NCI-H1930 (cell line): ENCODE measurements at regions not wholly inside any gene's neighbourhood (a gene's known extent, or its start where the extent isn't known, plus 50 kb on each side); places are given as distances from the start of the nearest gene placed in this dataset.
"Not testable (repeated sequence)": the region's sequence is repeated elsewhere in the genome, so short reads cannot be mapped to it uniquely, and the experiment has no call there.

Experiments used
- DNase-seq, 2 experiments: peaks; one replicate each; lab custom pipeline; 2025; lab: John Stamatoyannopoulos, UW

DNA sequence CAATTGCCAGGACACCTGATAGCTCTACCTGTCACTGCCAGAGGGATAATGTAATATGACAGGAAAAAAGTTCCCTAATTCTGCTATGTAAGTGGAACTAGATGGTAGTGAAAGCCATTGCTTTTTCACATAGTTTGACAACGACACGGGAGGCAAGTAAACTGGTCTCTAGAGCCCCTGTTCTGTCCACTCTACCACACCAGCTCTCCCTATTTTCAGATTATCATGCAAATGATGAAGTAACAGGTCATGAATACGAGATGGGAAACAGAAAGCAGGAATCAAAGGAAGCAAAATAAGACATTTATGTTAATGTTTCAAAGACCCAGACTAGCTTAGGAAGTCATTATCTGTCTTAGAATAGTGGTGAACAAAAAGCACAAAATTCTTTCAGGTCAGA is 56.2 kb downstream of the TAF11L14 start:
- no peak for DNase-seq

DNA sequence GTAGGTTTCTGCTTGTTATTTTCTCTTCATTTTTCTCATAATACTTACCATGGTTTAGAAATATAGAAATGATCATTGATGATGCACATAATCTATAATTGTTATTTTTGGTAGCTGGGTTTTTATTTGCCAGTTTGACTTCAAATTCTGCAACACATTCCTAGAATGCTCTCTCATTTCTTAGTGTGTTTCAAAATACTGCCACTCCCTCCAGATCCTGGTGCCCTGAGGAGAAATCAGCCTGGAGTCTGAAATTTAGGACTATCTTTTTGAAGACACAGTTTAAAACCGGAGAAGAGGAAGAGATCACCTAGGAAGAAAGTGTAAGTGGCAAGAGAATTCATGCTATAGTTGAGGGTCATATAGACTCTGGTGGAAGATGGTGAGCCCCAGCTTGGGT is 57.5 kb downstream of the TAF11L14 start:
- DNase-seq: no peak

GRCh38 chr5:17694371-17694770 is 60.1 kb downstream of the TAF11L14 start:
- DNase-seq: no peak

GRCh38 chr5:17694914-17695313 is 60.7 kb downstream of the TAF11L14 start:
- no peak for DNase-seq

DNA sequence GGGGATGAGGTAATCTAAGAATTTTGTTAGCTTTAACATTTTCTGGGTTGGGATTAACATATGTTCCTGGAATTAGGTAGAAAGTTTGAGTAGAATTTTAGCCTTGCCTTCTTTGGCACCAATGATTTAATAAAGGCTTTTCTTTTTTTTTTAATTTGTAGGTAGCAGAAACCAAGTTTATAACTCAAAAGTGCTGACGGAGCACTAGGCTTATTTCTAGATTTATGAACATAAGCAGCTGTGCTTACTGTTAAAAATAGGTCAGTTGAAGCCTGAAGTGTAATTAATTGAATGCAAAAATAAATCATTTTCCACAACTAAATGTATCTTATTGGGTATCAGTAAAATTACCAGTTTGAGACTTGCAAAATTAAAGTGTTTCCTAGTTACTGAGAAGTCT is 62.4 kb downstream of the TAF11L14 start:
- no peak for DNase-seq

DNA sequence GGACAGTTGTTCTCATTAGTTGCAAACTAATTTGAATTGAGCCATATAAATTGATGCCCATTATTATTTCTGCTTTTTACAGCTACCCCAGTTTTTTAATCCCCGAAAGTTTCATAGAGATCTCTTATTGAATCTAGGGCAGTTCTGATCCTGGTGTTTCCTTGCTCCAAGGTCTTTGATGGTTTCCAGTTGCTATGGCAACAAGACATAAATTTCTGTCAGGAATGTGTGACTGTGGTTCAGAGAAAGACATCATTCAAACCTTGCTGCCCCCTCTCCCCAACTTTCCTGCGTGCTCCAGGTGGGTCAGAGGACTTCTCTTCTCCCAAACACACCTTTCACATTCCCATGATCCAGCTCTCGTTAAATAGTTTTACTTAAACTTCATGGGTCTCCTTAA is 63.4 kb downstream of the TAF11L14 start:
- DNase-seq: no peak

GRCh38 chr5:17709011-17709710 is 74.9 kb downstream of the TAF11L14 start:
- no peak for DNase-seq

GRCh38 chr5:17713301-17713700 is 79.0 kb downstream of the TAF11L14 start:
- no peak for DNase-seq

GRCh38 chr5:17714186-17714585 is 79.9 kb downstream of the TAF11L14 start:
- DNase-seq: no peak

DNA sequence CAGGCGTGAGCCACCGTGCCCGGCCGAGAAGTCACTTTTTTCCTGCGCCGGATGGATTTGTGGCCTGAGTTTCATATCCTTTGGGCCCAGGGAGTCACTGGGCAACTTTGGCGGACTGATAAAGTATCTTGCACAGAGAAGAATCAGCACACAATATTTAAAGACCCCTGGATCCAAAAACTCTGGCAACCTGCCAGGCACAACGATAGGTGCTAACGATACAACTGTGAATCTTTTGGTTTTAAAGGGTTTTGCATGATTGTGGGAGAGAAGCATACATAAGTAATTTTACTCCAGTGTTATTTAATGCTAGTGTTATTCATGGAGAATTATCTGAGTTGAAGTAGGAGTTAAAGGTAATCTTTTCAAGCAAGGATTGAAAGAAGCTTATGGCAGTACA is 85.3 kb downstream of the TAF11L14 start:
- no peak for DNase-seq

DNA sequence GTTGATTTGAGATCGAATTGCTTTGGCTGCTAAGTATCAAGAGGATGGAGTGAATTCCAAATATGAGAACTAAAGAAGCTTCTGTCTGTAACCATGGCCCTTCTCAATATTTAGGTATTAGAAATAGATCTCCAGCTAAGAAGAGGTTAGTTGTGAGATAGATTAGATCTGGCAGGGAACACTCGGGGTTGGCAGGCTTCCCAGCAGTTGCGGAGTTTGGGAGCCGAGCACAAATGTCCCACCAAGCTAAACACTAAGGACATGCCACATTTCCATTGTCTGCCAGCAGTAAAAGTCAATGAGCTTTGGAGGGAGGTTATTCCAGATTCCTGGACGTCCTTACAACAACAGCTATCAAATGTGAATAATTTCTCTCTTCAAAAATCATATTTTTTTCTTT is 85.8 kb downstream of the TAF11L14 start:
- DNase-seq: no peak

GRCh38 chr5:17723876-17724275 is 89.6 kb downstream of the TAF11L14 start:
- DNase-seq: no peak

DNA sequence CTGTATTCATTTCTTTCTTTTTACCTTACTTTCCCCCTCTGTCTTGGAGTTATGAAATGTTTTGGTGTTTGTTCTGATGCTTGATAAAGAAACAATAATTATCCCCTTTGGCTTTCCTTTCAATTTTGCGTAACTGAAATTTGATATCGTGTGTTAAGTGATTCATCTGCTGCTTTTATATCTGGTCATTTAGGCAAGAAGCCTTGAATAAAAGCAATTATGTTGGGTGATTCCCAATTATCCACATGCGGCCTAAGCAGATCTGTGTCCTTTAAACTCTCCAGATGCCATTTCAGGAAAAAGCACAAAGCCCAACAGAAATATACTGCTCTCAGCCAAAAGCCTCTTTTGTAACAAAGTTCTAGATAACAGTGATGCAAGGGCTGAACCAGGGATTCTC is 92.8 kb downstream of the TAF11L14 start:
- peak; percentile 4 to 14 for DNase-seq

- DNase-seq: no peak
These were observed 96.2 kb downstream of the TAF11L14 start for GRCh38 chr5:17730421-17730820.

GRCh38 chr5:17732351-17732923 is 98.2 kb downstream of the TAF11L14 start:
- no peak for DNase-seq

DNA sequence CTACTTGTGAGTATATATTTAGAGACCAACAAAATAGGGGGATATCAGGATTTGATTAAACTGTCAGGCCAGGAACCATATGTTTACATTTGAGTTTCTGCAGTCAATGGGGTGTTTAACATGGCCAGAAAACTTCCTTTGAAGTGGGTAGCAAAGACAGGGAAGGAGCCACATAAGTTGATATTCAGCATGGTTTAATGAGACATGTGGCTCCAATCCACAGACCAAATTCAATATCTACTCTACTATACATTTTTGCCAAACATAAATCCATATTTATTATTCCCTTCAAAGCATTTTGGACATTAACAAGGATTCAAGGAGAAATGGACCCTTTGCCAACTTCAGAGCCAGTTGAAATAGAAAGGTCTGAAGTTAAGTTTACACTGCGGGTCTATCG is 99.8 kb downstream of the TAF11L14 start:
- DNase-seq: no peak

DNA sequence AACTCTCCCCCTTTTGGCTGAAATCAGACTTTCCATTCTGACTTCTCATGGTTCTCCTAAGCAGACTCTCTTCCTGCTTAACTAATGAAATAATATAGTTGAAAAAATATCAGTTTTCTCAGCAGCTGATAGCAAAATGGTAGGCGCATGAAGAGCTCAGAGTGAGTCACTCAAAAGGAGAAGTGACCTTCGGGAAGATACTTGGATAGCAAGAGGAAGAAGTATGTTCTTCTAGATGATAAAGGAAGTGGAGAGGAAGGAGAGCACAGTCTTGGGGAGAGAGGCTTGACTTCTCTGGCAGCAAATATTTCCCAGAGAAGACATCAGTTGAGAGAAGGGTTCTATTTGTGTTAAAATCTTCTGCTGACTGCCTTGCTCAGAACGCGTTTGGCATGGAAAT is 101.5 kb downstream of the TAF11L14 start:
- no peak for DNase-seq

- no peak for DNase-seq
These were observed 102.8 kb downstream of the TAF11L14 start for GRCh38 chr5:17737092-17737491.

DNA sequence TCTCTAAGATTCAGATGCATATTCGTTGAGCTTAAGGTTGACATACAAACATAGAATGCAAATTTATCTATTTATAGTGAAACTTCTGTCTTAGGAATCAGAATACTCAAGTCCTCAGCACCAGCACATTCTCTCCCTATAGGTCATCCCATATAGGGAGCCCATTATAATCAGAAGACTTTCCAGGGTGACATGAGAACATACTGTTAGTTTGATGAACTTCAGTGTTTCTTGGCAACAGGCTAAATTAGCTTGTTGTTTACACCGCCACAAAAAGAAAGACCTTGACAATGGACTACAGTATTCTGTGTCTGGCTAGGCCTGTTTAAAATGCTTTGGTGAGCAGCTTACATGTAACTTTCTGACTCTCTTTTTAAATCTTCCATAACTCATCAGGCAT is 104.2 kb downstream of the TAF11L14 start:
- DNase-seq: no peak

- no peak for DNase-seq
These were observed 109.5 kb downstream of the TAF11L14 start for GRCh38 chr5:17743580-17744435.

DNA sequence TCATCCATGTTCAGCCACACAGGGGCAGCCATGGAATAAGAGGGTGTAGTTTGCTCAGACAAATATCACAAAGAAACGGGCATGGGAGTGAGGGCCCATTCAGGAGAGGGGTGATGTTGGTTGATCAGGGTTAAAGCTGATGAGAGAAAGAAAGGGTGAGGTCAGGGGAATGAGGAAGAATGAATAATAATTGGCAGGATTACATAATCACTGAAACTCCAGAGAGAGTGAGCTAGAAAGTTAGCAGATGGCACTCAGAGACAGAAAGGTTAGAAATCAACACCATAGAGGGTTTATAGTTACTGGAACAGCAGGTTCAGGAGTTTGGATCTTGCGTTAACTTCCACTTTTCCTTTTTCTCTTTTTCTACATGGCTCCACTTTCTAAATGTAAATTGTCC is 113.9 kb downstream of the TAF11L14 start:
- no peak for DNase-seq

- DNase-seq: no peak
These were observed 114.7 kb downstream of the TAF11L14 start for GRCh38 chr5:17748941-17749340.

GRCh38 chr5:17755406-17755805 is 121.1 kb downstream of the TAF11L14 start:
- DNase-seq: not testable (repeated sequence)
